ENCODE measurements at regions not wholly inside any gene's neighbourhood (a gene's known extent, or its start where the extent isn't known, plus 50 kb on each side); places are given as distances from the start of the nearest gene placed in this dataset.

GRCh38 chr5:18900644-18901043, 1087.4 kb downstream of the CDH18 start:
- Histone ChIP-seq H3K4me1 (ENCODE audit: control insufficient read depth, low read length) (no peaks in the 10 kb centered on the region), H3K9me2 (replicated peaks; ENCODE audit: control insufficient read depth, low read length) (no peaks in the 10 kb centered on the region), H3K36me3 (ENCODE audit: control insufficient read depth, low read length) (no peaks in the 10 kb centered on the region), H3K4me2 (ENCODE audit: low read length) (no peak overlapping the region), H3K27ac (ENCODE audit: low read depth, low read length) (no peak overlapping the region), H3K9me3 (ENCODE audit: control insufficient read depth, insufficient read depth, low read length) (no peaks in the 10 kb centered on the region; the same call in 1 of the 2 replicates), H3K79me2 (ENCODE audit: control insufficient read depth, low read length) (no peaks in the 10 kb centered on the region), H3K27me3 (ENCODE audit: control insufficient read depth, low read length) (no peaks in the 10 kb centered on the region), H3K4me3 (ENCODE audit: low read length) (no peak overlapping the region), H3F3A (ENCODE audit: control insufficient read depth, insufficient read depth) (no peaks in the 10 kb centered on the region), H4K20me1 (ENCODE audit: control insufficient read depth, insufficient read depth, low read depth, low read length) (no peaks in the 10 kb centered on the region)
- TF ChIP-seq CTCF (IDR thresholded peaks at IDR 0.05; ENCODE audit: low read depth, low read length, poor library complexity, severe bottlenecking) (no peak), EZH2phosphoT487 (IDR thresholded peaks at IDR 0.05; ENCODE audit: borderline replicate concordance, low read length) (no peak)

GRCh38 chr5:18920966-18921365, 1067.0 kb downstream of the CDH18 start:
- H3K36me3 ChIP-seq (ENCODE audit: control insufficient read depth, low read length) = no peaks in the 10 kb centered on the region
- TF ChIP-seq CTCF (IDR thresholded peaks at IDR 0.05; ENCODE audit: low read depth, low read length, poor library complexity, severe bottlenecking) (no peak), EZH2phosphoT487 (IDR thresholded peaks at IDR 0.05; ENCODE audit: borderline replicate concordance, low read length) (no peak)
- no peak overlapping the region for H3K27ac ChIP-seq (ENCODE audit: low read depth, low read length)
- H3K9me3 ChIP-seq (ENCODE audit: control insufficient read depth, insufficient read depth, low read length) = no peaks in the 10 kb centered on the region
- H3K4me1 ChIP-seq (ENCODE audit: control insufficient read depth, low read length) = no peaks in the 10 kb centered on the region
- H3K4me3 ChIP-seq (ENCODE audit: low read length) = no peak overlapping the region
- H4K20me1 ChIP-seq (ENCODE audit: control insufficient read depth, insufficient read depth, low read depth, low read length) = no peaks in the 10 kb centered on the region
- H3K79me2 ChIP-seq (ENCODE audit: control insufficient read depth, low read length) = no peaks in the 10 kb centered on the region
- H3K4me2 ChIP-seq (ENCODE audit: low read length) = no peak overlapping the region
- H3K27me3 ChIP-seq (ENCODE audit: control insufficient read depth, low read length) = no peaks in the 10 kb centered on the region
- no peaks in the 10 kb centered on the region for H3F3A ChIP-seq (ENCODE audit: control insufficient read depth, insufficient read depth)
- H3K9me2 ChIP-seq (replicated peaks; ENCODE audit: control insufficient read depth, low read length) = no peaks in the 10 kb centered on the region

GRCh38 chr5:18932081-18932480, 1055.9 kb downstream of the CDH18 start:
- Histone ChIP-seq H3K27me3 (ENCODE audit: control insufficient read depth, low read length) (no peaks in the 10 kb centered on the region), H4K20me1 (ENCODE audit: control insufficient read depth, insufficient read depth, low read depth, low read length) (no peaks in the 10 kb centered on the region), H3K79me2 (ENCODE audit: control insufficient read depth, low read length) (no peaks in the 10 kb centered on the region), H3F3A (ENCODE audit: control insufficient read depth, insufficient read depth) (no peaks in the 10 kb centered on the region), H3K4me2 (ENCODE audit: low read length) (no peak overlapping the region), H3K27ac (ENCODE audit: low read depth, low read length) (no peak overlapping the region), H3K9me2 (replicated peaks; ENCODE audit: control insufficient read depth, low read length) (no peaks in the 10 kb centered on the region), H3K9me3 (ENCODE audit: control insufficient read depth, insufficient read depth, low read length) (no peaks in the 10 kb centered on the region), H3K36me3 (ENCODE audit: control insufficient read depth, low read length) (no peaks in the 10 kb centered on the region), H3K4me1 (ENCODE audit: control insufficient read depth, low read length) (no peaks in the 10 kb centered on the region), H3K4me3 (ENCODE audit: low read length) (no peak overlapping the region)
- TF ChIP-seq EZH2phosphoT487 (IDR thresholded peaks at IDR 0.05; ENCODE audit: borderline replicate concordance, low read length) (no peak), CTCF (IDR thresholded peaks at IDR 0.05; ENCODE audit: low read depth, low read length, poor library complexity, severe bottlenecking) (no peak)

DNA sequence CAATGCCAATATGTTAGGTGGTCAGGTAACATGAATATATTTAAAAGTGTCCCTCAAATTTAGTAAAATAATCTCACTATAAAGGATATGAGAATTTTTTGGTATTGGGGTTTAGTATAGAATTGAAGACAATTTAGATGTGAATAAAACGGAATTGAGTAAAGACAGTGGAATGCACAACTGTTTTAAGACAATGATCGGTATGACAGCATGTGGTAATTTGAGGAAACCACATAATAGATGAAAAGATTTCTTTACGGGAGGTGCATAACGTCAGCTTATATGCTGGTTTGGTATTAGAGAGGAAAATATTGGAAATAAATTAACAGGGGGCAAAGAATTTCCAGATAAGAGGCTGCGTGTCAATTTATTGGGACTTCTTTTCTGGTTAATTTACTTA, 1043.2 kb downstream of the CDH18 start:
- no peak for TF ChIP-seq CTCF (IDR thresholded peaks at IDR 0.05; ENCODE audit: low read depth, low read length, poor library complexity, severe bottlenecking)
- TF ChIP-seq EZH2phosphoT487 (IDR thresholded peaks at IDR 0.05; ENCODE audit: borderline replicate concordance, low read length) = no peak
- Histone ChIP-seq H3K27ac (ENCODE audit: low read depth, low read length) (no peak overlapping the region), H4K20me1 (ENCODE audit: control insufficient read depth, insufficient read depth, low read depth, low read length) (no peaks in the 10 kb centered on the region), H3K36me3 (ENCODE audit: control insufficient read depth, low read length) (no peaks in the 10 kb centered on the region), H3K79me2 (ENCODE audit: control insufficient read depth, low read length) (no peaks in the 10 kb centered on the region), H3K4me1 (ENCODE audit: control insufficient read depth, low read length) (no peaks in the 10 kb centered on the region), H3K9me2 (replicated peaks; ENCODE audit: control insufficient read depth, low read length) (no peaks in the 10 kb centered on the region), H3K27me3 (ENCODE audit: control insufficient read depth, low read length) (no peaks in the 10 kb centered on the region), H3K4me3 (ENCODE audit: low read length) (no peak overlapping the region), H3F3A (ENCODE audit: control insufficient read depth, insufficient read depth) (no peaks in the 10 kb centered on the region), H3K4me2 (ENCODE audit: low read length) (no peak overlapping the region), H3K9me3 (ENCODE audit: control insufficient read depth, insufficient read depth, low read length) (no peaks in the 10 kb centered on the region; the same call in 1 of the 2 replicates)
